ENCODE measurements at regions not wholly inside any gene's neighbourhood (a gene's known extent, or its start where the extent isn't known, plus 50 kb on each side); places are given as distances from the start of the nearest gene placed in this dataset.

GRCh38 chr10:14413523-14413922 is 82.8 kb upstream of the FRMD4A start:
- TF ChIP-seq CTCF (IDR thresholded peaks at IDR 0.05) (no peak), POLR2A (IDR thresholded peaks at IDR 0.05) (no peak)

All from heart left ventricle (tissue), 13 donors.